ENCODE measurements at regions not wholly inside any gene's neighbourhood (a gene's known extent, or its start where the extent isn't known, plus 50 kb on each side); places are given as distances from the start of the nearest gene placed in this dataset.

DNA sequence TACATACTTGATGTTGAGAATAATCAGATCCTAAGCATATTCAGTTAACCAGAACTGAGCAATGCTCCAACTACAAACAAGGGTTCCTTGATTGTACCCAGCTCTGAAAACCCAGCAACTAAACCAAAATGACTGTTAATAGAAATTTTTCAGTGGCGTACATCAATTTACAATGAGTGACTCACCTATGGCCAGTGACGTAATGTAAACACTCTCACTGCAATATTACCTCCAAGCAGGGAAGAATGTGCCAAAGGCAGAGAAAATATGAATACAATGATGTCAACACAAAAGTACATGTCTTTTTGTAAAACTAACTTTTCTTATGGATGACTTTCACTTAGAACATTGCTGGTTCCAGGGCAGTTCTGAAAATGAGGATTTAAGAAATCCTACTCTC lies 611.3 kb downstream of the EDEM1 start:
- FAIRE-seq, result no peak
- DNase-seq (ENCODE audit: low spot score), result peak; percentile 24

DNA sequence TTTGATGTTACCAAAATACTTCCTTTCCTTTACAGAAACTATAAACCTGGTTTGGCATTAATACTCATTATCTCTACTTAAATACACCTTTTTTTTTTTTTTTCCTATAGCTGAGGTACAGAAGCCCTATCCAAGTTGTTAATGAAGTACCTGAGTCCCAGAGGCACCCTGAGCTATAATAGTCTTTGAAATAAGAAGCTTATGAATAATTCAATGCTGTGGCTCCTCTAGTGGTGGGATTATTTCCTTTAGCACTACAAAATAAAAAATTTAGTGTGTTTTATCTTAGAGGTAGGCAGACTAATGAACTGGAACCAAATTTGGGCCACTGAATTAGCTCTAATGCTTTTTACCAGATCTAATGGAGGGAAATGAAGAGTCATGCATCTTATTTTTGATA lies 611.9 kb downstream of the EDEM1 start:
- DNase-seq (ENCODE audit: low spot score) (no peak), FAIRE-seq (no peak)

DNA sequence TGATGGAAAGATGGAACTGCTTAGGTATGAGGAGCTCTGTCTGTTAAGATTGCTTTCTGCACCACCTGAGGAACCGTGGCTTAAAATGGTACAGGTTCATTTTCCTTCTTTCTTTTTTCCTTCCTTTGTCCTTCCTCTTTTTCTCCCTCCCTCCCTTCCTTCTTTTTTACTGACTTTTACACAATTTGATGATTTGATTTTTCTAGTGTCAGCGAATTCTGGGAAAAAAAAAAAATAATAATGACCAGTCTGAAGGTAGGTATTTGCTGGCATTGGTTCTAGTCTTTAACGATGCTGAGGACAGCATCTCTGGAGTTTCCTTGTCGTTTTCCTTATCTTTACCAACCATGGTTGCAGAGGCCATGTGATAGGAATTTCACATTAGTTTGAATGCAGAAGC lies 613.5 kb downstream of the EDEM1 start:
- no peak for DNase-seq (ENCODE audit: low spot score)
- FAIRE-seq, result no peak

DNA sequence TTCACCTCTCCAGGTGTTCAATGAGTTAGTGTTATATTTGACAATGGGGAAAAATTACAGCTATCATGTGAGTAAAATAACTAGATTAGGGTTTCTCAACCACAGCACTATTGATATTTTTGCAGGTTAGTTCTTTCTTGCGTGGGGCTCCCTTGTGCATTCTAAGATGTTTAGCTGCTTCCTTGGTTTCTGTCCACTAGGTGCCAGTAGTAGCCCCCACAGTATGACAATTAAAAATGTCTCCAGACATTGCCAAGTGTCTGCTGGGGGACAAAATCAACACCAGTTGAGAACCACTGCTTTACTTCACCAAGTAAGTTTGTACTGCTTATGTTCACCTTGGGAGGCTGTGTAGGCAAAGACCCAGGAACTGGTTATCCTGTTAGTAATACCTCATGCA lies 618.7 kb downstream of the EDEM1 start:
- no peak for DNase-seq (ENCODE audit: low spot score)
- FAIRE-seq, result no peak

DNA sequence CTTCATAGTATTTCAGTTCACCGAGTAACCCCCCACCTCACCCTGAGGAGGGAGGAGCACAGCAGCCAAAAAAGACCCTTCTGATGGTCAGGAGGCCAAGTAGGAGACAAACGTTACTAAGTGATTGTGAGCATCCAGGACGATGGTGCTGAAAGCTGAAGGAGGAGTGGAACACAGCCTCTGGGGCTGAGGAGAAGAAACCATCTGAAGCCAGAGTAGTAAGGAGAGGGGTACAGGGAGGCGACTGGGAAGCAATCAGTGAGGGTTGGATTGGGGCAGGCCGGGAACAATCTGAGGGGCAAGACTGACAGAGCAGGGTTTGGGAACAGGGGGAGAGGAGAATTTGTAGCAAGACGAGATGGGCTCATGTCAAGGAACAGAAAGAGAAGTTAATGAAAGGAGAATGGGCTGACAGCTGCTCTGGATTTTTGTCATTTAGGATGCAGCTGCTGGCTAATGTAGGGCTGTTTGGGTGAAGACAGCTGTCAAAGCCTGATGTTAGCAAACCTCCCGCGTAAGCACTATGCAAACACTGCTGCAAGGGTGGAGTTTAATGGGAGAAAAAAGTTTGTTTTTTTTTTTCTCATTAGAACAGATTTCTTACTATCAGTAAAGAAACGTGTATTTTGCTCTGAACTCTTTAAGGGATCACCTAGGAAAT lies 622.2 kb downstream of the EDEM1 start:
- no peak for FAIRE-seq
- no peak for DNase-seq (ENCODE audit: low spot score)

DNA sequence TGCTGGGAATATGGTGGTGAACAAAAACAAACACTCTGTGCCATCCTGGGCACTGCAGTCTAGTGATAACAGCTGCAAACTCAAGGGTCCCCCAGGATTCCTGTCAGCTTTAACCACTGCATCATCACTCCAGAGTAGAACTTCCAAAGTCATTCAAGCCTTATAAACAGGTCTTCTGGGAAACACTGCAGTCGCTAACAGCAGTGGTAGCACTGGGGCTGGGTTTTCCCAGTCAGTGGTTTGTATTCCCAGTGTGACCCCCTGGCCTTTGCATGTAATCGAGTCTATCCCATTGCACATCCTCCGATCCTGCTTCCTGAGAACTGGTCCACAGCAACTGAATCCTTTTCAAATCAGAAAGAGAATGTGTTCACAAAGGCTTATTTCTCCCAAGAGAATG lies 623.5 kb downstream of the EDEM1 start:
- FAIRE-seq, result no peak

DNA sequence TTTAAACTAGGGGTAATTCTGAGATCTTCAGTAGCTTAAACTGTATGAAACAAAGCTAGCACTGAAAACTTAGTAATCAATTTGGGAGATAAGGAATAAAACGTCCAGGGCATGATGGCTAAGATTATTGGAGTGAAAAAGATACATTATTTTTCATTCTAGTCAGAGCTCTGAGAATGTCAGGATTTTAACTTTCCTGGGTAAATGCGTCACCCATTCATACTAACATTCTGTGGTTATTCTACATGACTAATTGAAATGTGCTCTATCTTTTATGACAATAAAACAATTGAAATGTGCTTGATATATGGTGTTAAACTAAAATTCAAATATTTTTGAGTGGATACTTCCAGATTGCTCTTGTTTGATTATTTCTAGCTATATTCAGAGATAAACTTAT lies 626.0 kb downstream of the EDEM1 start:
- no peak for FAIRE-seq

More for the DNA sequence above, 623.5 kb downstream of the EDEM1 start:
- DNase-seq (ENCODE audit: low spot score), result no peak

DNA sequence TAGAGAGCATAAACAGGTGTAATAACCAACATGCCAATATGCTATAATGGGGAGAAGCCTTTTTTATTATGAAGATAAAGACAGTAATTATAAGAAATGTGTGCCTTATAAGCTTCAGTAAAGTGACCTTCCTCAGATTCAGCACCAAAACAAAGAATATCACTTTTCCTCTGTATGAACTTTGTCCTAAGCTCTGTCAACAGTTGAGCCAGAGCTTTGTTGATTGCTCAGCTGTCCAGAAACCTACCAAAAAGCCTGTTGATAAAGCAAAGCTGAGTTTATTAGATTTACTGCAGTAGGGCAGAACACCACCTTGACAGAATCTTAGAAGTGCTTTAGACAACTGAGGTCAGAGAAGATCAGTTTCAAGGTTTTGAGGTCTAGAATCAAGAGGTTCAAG lies 635.3 kb downstream of the EDEM1 start:
- no peak for FAIRE-seq
- DNase-seq (ENCODE audit: low spot score), result no peak

More for the DNA sequence above, 626.0 kb downstream of the EDEM1 start:
- no peak for DNase-seq (ENCODE audit: low spot score)

DNA sequence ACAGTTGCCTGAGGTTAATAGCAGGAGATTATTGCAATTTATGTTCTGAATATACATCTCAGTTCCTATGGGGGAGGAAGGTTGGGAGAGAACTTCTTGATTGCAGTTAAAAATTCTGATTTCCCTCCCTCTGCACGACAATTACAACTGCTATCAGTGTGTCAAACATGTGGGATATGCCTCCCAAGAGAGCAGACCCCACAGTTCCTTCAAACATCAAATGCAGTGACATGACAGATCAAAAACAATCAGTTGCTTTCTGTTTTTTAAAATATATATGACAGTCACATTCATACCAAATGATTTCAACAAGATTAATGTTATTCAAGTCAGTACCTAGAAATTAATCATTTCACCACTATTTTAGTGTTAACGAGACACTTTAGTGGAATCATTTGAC lies 639.0 kb downstream of the EDEM1 start:
- no peak for FAIRE-seq
- no peak for DNase-seq (ENCODE audit: low spot score)

DNA sequence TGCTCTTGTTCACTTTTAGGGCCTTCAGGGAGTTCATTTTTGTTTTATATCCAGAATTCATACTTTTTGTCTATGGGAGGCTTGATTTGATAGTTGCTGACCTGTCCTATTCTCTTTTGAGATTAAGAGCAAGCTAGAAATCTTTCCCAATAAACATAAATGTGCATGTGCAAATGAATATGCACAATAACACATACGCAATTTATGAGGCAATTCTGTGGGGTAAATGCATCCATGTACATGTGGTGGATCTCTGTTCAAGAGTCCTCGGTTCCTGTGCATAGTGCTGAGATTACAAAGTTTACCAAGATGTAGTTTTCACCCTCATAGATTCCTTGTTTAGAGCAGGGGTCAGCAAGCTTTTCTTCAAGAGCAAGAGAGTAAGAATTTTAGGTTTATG lies 640.7 kb downstream of the EDEM1 start:
- DNase-seq (ENCODE audit: low spot score) (no peak), FAIRE-seq (no peak)

DNA sequence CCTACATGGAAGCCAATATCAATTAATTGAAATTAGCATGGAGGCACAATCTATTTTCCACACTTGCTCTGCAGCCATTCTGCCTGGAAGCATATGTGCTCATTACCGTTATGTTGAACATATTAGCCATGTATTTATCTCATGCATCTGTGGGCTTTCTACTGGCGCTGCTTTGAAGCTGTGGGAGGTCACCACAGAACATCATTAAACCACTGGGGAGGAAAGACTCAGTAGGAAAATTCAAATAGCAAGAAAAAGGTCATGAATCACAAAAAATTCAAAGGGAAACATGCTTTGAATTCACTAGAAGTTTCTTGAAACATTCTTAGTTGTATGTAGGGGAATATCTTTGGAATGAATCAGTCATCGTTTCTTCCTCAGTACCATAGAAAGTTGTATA lies 652.5 kb downstream of the EDEM1 start:
- FAIRE-seq, result no peak
- DNase-seq (ENCODE audit: low spot score), result no peak

DNA sequence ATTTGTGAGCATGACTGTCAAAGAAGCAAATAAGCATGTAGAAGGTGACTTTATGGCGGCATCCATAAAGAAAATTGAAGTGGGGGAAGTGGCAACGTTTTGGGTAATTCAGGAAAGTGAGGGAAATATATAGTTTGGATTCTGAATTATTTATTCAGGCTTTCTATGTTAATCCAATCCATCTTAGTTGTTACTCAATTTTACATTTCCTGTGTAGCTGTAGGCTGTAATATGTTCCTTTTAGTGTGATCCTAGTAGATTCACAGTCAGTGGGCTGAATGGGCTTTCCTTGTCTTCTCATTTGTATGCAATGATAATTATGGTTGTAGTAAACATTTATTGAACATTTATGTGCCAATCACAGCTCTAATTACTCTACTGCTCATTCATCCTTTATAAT lies 654.1 kb downstream of the EDEM1 start:
- DNase-seq (ENCODE audit: low spot score) (no peak), FAIRE-seq (no peak)

DNA sequence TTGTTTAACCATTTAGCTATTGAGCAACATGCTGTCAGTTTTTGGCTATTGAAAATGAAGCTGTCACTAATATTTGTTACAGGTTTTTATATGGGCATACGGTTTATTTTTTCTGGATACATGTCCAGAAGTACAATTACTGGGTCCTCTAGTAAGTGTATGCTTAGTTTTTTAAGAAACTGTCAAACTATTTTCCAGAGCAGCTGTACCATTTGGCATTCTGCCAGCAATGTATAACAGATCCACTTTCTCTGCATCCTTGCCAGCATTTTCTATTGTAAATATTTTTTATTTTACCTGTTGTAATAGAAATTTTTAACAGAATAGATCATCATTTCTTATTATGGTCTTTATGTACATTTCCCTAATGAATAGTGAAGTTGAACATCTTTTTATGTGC lies 658.8 kb downstream of the EDEM1 start:
- FAIRE-seq, result no peak
- DNase-seq (ENCODE audit: low spot score), result no peak

DNA sequence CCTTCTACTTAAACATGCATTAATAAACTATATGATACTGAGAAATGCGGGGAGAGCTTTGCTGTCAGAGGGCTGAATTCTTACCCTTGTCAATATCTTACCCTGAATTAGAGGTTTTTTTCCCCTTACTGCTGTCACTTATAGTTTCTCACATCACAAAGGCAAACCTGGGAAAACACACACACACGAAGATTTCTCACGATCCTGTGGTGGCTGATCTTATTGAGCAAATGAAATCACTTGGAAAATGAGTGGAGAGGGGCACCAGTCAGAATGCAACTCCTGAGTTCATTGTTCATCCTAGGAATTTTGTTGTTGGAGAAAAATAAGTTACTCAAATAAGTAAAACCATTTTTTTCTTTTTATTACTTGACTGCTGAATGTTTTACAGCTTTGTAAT lies 673.6 kb downstream of the EDEM1 start:
- DNase-seq (ENCODE audit: low spot score) (no peak), FAIRE-seq (no peak)

DNA sequence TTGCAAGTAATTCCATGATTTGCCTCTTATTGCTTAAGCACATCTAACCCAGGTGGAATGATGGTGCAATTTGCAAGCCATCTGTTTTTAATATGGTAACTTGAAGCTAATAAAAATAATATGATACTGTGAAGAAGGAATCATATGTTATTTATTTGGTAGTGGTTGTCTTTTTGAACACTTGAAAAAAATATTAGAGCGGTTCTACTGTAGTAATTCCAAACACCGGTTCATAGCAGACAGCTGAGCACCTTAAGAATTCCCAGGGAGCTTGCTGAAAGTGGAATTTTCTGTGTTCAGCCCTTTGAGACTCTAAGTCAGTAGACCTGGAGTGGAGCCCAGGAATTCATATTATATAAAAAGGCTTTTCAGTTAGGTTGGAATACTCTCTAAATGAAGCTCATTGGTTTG lies 687.4 kb downstream of the EDEM1 start:
- no peak for DNase-seq (ENCODE audit: low spot score)
- no peak for FAIRE-seq

DNA sequence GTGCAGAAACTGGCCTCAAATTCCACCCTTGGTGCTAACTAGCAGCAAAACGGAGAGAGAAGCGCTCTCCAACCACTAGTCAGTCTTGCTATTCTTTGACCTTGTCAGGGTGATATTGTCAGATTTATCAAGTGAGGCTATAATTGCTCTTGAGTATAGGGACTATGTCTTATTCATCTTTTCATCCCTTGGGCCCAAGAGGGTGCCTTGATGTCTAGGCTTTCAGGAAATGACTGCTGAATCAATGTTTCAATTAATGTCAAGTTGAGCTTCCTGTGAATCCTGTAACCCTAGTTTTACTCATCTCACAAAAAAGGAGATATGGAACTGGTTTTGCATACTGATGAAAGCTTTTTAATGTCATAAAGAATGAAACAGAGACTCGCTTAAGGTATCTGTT lies 701.3 kb downstream of the EDEM1 start:
- FAIRE-seq (no peak), DNase-seq (ENCODE audit: low spot score) (no peak)

DNA sequence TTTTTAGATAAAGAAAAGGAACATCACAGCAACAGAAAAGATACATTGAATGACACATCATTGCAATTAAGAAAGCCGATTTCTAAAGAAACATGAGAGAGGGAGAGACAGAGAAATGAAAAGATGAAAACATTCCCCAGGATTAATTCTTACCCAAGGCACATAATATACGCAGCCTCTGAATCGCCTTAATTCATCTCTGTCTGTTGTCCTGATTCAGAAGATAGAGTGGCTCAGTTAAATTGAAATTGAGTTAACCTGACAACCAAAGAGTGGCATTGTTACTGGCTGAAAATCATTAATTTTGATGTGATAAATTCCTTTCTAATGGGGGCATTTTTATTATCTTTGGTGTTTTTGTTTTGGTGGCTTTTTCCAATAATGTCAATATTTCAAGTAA lies 701.9 kb downstream of the EDEM1 start:
- DNase-seq (ENCODE audit: low spot score) (no peak), FAIRE-seq (no peak)

DNA sequence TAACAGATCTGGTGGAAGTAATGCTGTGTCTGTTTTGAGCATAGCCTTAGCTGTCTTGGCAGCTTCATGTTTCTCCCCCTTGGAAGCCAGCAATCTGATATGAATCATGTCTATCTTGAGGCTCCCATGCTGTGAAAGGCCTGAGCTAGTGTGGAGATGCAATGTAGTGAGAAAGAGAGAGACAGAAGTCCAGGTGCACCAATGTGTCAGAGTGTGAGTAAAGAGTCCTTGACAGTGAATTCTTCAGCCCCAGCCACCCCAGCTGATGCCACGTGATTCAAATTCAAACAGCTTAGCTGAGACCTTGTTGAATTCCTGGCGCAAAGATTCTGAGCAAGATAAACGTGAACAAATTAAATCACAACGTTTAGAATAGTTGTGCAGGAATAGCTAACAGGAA lies 704.2 kb downstream of the EDEM1 start:
- FAIRE-seq, result no peak

DNA sequence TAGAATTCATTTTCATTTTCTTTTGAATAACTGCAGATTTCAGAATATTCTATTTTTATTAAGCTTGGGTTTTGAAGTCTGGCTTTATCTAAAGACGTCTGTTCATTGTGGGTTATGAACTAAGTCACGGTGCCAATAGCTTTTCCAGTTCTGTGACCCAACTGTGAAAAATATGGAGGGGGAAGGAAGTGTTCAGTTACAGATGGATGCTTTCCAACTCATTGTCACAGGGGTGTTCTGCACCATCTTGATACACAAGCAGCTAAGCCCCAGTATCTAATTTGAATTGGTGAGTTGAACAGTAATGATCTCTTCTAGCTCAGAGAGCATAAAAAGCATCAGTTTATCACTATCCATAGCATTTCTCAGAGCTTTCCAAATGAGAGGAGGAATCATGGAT lies 710.6 kb downstream of the EDEM1 start:
- FAIRE-seq (no peak), DNase-seq (ENCODE audit: low spot score) (no peak)

More for the DNA sequence above, 704.2 kb downstream of the EDEM1 start:
- DNase-seq (ENCODE audit: low spot score), result no peak

DNA sequence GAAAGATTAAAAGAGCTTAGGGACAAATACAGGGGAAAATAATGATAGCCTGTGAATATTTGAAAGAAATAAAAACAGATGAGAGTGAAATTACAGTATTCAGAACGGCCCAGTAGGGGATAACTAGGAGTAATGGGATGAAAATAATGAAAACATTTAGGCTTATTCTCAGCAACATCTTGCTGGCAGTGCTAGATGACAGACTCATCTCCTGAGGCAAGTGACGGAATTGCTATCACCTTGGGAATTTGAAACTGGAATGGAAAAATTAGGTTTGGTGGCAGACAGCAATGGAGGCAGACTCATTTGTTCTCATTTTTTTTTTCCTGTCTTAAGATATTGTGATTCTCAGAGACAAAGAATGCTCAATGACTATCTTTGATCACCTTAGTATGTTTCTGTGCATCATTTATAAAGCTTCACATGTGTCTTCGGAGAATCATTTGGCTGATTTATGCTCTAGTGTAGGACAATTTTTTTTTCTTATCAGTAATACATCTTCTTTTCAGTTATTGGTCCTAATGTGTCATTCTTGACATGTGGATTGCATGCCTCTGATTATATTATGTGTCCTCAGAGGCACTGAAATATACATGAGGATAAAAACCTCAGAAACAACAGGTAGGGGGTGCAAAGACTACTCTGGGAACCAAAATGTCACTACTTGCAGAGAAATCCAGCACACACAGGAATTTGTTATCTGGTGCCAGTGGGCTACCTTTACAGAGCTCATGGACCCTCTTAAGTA lies 711.7 kb downstream of the EDEM1 start:
- DNase-seq (ENCODE audit: low spot score) (no peak), FAIRE-seq (no peak)

DNA sequence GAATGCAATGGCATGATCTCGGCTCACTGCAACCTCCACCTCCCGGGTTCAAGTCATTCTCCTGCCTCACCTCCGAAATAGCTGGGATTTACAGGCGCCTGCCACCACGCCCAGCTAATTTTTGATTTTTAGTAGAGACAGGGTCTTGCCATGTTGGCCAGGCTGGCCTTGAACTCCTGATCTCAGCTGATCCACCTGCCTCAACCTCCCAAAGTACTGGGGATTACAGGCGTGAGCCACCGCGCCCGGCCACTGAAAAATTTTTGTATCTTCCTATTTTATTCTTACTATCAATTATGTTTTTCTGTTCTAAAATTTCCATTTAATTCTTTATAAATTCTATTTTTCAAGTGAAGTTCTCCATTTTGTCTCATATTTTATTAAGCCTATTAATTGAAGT lies 730.4 kb downstream of the EDEM1 start:
- DNase-seq (ENCODE audit: low spot score), result no peak
- no peak for FAIRE-seq

DNA sequence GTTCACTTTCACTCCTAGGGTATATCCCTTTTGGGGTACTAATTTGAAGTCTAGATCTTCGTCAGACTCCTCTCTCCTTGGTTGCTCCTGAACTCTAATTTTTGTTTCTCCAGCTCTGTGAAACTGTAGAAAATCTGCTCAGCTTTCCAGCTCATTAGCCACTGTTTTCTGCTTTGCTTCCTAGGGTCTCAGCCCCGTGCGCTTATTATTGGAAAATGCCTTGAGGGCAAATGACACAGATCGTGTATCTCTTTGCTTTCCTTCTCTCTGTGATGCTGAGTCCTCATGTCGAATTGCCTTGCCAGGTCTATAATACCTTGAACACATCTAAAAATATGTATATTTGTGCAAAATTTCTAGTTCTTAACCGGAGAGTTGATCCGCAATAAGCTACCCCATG lies 731.1 kb downstream of the EDEM1 start:
- no peak for FAIRE-seq
- no peak for DNase-seq (ENCODE audit: low spot score)

DNA sequence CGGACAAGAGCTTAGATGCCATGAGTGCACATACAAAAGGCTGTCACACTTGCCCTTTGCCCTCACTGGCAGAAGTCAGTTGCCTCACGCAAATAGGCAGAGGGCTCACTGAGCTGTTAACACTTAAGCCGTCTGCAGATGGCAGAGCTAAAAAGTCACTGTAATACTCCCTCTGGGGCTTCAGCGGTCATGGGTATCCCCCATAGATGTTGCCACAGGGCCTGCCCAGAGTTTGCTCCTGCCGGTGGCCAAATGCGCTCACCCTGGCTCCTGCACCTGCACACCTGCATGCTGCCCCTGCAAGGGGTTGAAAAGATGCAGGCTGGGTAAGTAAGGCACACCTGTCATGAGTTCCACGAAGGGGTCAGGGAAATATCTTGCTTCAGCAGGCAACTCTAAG lies 741.5 kb downstream of the EDEM1 start:
- FAIRE-seq (no peak), DNase-seq (ENCODE audit: low spot score) (no peak)

Data from urothelium cell line (cell line).